Suprapubic skin (tissue), 4 donors: ENCODE measurements at regions not wholly inside any gene's neighbourhood (a gene's known extent, or its start where the extent isn't known, plus 50 kb on each side); places are given as distances from the start of the nearest gene placed in this dataset.

Source experiments
- DNase-seq, 2 donors: peaks; one replicate each; pipeline ENCODE4 v3.0.0-alpha.2; 2019; ENCODE audit warnings: low spot score in 2 of 2
- H3K27ac ChIP-seq: fragments of 200-600 bp; sonication (generic); one replicate; pipeline ENCODE4 v1.5.1; 2019
- H3K27me3 ChIP-seq: fragments of 200-600 bp; sonication (generic); one replicate; pipeline ENCODE4 v1.5.1; 2019
- H3K36me3 ChIP-seq: fragments of 200-600 bp; sonication (generic); one replicate; pipeline ENCODE4 v1.5.1; 2019
- H3K4me1 ChIP-seq: fragments of 200-600 bp; sonication (generic); one replicate; pipeline ENCODE4 v1.5.1; 2019
- H3K4me3 ChIP-seq: fragments of 200-600 bp; sonication (generic); one replicate; pipeline ENCODE4 v1.5.1; 2019; ENCODE audit warnings: mild to moderate bottlenecking
- H3K9me3 ChIP-seq: fragments of 200-600 bp; sonication (generic); one replicate; pipeline ENCODE4 v1.5.1; 2019
- EP300 ChIP-seq: sonication (generic); formaldehyde crosslinking; IDR thresholded peaks from one replicate; pipeline ENCODE4 v1.6.1; 2017; ENCODE audit warnings: antibody characterized with exemption
- POLR2A ChIP-seq, 2 donors: fragments of 450-650 bp; IDR thresholded peaks; one replicate each; pipeline ENCODE4 v1.6.1; 2017; ENCODE audit warnings: antibody characterized with exemption in 2 of 2, mild to moderate bottlenecking in 2 of 2, moderate library complexity in 2 of 2
- POLR2AphosphoS5 ChIP-seq, 3 donors: sonication (generic); formaldehyde crosslinking; IDR thresholded peaks; one replicate each; pipeline ENCODE4 v1.6.1; 2017; ENCODE audit warnings: antibody characterized with exemption in 3 of 3
- WGBS: methylation state at CpG from one replicate; pipeline ENCODE4 v1.1.5; 2018; 5-methylcytosine and 5-hydroxymethylcytosine counted together
- TF ChIP-seq, protein P1 (sequence below), 2 donors: fragments of 200-600 bp in 1 of 2; fragments of 450-650 bp in 1 of 2; sonication (generic) in 1 of 2; IDR thresholded peaks; one replicate each; pipeline ENCODE4 v1.5.1; 2016 to 2019; ENCODE audit warnings: antibody characterized with exemption in 2 of 2, mild to moderate bottlenecking in 1 of 2, moderate library complexity in 1 of 2

DNA sequence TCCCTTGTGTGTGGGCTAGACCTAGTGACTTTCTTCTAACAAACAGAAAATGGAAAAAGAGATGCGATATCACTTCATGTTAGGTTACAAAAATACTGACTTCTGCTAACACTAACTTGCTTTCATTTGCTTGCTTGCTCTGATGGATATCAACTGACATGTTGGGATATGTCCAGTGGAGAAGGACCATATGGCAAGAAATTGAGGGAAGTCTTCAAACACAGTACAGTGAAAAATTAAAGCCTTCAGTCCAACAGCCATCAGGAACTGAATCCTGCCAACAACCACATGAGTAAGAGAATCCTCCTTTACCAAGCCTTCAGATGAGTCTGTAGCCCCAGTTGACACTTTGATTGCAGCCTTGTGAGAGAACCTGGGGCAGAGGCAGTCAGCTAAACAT lies 143.9 kb downstream of the MAIP1 start:
- DNase-seq = no peak
- no peaks in the 10 kb centered on the region for H3K9me3 ChIP-seq
- 96% methylated on average over 1 of the region's 1 CpG for WGBS
- H3K4me1 ChIP-seq = no peaks in the 10 kb centered on the region
- TF ChIP-seq POLR2AphosphoS5 (IDR thresholded peaks at IDR 0.05) (no peak), POLR2A (IDR thresholded peaks at IDR 0.05) (no peak), EP300 (no peak)
- TF ChIP-seq, protein P1, sequence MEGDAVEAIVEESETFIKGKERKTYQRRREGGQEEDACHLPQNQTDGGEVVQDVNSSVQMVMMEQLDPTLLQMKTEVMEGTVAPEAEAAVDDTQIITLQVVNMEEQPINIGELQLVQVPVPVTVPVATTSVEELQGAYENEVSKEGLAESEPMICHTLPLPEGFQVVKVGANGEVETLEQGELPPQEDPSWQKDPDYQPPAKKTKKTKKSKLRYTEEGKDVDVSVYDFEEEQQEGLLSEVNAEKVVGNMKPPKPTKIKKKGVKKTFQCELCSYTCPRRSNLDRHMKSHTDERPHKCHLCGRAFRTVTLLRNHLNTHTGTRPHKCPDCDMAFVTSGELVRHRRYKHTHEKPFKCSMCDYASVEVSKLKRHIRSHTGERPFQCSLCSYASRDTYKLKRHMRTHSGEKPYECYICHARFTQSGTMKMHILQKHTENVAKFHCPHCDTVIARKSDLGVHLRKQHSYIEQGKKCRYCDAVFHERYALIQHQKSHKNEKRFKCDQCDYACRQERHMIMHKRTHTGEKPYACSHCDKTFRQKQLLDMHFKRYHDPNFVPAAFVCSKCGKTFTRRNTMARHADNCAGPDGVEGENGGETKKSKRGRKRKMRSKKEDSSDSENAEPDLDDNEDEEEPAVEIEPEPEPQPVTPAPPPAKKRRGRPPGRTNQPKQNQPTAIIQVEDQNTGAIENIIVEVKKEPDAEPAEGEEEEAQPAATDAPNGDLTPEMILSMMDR (IDR thresholded peaks at IDR 0.05) = no peak
- no peaks in the 10 kb centered on the region for H3K36me3 ChIP-seq
- H3K27ac ChIP-seq = no peak overlapping the region
- H3K27me3 ChIP-seq = no peaks in the 10 kb centered on the region
- H3K4me3 ChIP-seq = no peak overlapping the region

DNA sequence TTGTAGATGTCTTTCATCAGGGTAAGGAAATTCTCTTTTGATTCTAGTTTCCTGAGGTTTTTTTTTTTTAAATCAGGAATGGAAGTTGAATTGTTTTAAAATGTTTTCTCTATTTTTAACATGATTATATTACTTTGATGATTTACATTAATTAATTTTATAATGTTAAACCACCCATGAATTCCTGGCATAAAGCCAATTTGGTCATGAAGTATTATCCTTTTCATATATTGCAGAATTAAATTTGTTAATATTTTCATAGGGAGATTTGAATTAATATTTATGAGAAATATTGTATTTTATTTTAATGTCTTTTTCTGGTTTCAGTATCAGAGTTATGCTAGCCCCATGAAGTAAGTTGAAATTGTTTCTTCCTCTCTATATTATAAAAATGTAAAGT lies 144.6 kb downstream of the MAIP1 start:
- Histone ChIP-seq H3K27ac (no peak overlapping the region), H3K4me3 (no peak overlapping the region), H3K27me3 (no peaks in the 10 kb centered on the region), H3K9me3 (no peaks in the 10 kb centered on the region), H3K4me1 (no peaks in the 10 kb centered on the region), H3K36me3 (no peaks in the 10 kb centered on the region)
- DNase-seq = no peak
- TF ChIP-seq, protein P1 (IDR thresholded peaks at IDR 0.05) = no peak
- TF ChIP-seq EP300 = no peak
- no peak for TF ChIP-seq POLR2AphosphoS5 (IDR thresholded peaks at IDR 0.05)
- TF ChIP-seq POLR2A (IDR thresholded peaks at IDR 0.05) = no peak

DNA sequence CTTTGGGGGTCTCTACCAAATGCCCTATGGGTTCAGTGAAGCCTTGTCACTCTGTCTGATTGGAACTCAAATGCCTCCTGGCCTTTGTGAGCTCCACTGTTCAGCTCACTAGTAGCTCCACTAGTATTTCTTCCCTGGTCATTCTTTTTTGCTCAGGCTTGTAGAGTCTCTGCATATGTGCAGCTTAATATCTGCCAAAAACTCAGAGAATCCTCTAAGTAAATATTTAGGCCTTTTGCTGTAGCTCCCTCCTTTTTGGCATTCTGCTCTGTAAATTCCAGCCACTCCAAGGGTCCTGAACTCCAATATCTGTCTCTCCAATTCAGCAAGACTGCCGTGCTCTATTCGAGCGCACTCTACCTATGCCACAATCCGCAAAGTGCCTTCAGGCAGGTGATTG lies 146.5 kb downstream of the MAIP1 start:
- Histone ChIP-seq H3K27ac (no peak overlapping the region), H3K36me3 (no peaks in the 10 kb centered on the region), H3K27me3 (no peaks in the 10 kb centered on the region), H3K4me1 (no peaks in the 10 kb centered on the region), H3K4me3 (no peak overlapping the region), H3K9me3 (no peaks in the 10 kb centered on the region)
- DNase-seq = no peak
- WGBS = 89% methylated on average over 4 of the region's 4 CpGs
- TF ChIP-seq POLR2A (IDR thresholded peaks at IDR 0.05) = no peak
- TF ChIP-seq EP300 = no peak
- TF ChIP-seq POLR2AphosphoS5 (IDR thresholded peaks at IDR 0.05) = no peak
- TF ChIP-seq, protein P1 (IDR thresholded peaks at IDR 0.05) = no peak

DNA sequence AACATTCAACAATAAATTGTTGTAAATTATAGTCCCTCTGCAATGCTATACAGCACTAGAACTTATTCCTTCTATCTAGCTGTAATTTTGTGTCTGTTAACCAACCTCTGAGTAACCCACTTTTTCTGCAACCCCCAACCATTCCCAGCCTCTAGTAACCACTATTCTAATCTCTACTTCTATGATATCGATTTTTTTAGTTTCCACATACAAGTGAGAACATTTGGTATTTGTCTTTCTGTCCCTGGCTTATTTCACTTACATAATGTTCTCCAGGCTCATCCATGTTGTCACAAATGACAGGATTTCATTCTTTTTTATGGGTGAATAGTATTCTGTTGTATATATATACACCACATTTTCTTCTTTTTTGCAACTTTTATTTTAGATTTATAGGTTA lies 147.6 kb downstream of the MAIP1 start:
- Histone ChIP-seq H3K9me3 (no peaks in the 10 kb centered on the region), H3K36me3 (no peaks in the 10 kb centered on the region), H3K4me3 (no peak overlapping the region), H3K27me3 (no peaks in the 10 kb centered on the region), H3K4me1 (no peaks in the 10 kb centered on the region), H3K27ac (no peak overlapping the region)
- WGBS = 88% methylated on average over 1 of the region's 1 CpG
- no peak for DNase-seq
- no peak for TF ChIP-seq POLR2AphosphoS5 (IDR thresholded peaks at IDR 0.05)
- no peak for TF ChIP-seq POLR2A (IDR thresholded peaks at IDR 0.05)
- no peak for TF ChIP-seq EP300

DNA sequence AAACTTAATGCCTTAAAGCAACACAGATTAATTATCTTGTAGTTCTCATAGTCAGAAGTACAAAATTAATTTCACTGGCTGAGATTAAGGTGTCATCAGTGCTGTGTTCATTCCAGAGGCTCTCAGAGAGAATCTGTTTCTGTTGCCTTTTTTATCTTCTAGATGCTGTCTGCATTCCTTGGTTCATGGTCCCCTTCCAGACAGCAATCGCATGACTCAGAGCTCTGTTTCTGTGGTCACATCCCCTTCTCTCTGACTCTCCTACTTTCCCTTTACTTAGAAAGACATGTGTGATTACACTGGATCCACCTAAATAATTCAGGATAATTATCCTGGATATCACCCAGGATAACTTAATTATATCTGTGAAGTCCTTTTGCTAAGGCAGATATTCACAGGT lies 148.6 kb downstream of the MAIP1 start:
- Histone ChIP-seq H3K4me3 (no peak overlapping the region), H3K27ac (no peak overlapping the region), H3K4me1 (no peaks in the 10 kb centered on the region), H3K27me3 (no peaks in the 10 kb centered on the region), H3K9me3 (no peaks in the 10 kb centered on the region), H3K36me3 (no peaks in the 10 kb centered on the region)
- no peak for DNase-seq
- no peak for TF ChIP-seq POLR2AphosphoS5 (IDR thresholded peaks at IDR 0.05)
- WGBS = 73% methylated on average over 1 of the region's 1 CpG

DNA sequence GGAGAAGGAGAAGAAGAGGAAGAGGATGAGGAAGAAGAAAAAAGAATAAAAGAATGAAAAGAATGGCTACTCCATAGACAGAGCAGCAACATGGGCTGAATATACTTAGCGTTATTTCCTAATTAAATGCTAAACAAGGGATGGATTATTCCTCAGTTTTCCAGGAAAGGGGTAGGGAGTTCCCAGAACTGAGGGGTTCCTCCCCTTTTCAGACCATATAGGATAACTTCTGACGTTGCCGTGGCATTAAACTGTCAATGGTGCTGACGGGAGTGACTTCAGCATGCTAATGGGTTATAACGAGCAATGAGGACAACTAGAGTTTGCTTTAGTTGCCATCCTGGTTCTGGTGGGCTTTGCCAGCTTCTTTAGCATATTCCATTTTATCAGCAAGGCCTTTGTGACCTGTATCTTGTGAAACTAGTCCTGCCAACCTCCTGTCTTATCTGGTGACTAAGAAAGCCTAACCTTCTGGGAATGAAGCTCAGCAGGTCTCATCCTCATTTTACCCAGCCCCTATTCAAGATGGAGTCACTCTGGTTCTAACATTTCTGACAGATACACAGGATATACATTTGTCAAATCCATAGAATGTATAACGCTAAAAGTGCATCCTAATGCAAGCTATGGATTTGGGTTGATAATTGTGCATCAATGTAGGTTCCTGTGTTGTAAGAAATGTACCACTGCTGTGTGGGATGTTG lies 152.3 kb downstream of the MAIP1 start:
- Histone ChIP-seq H3K27ac (no peak overlapping the region), H3K27me3 (peaks cover 2% of the 10 kb centered on the region), H3K9me3 (no peaks in the 10 kb centered on the region), H3K4me3 (no peak overlapping the region), H3K36me3 (no peaks in the 10 kb centered on the region), H3K4me1 (no peaks in the 10 kb centered on the region)
- TF ChIP-seq EP300 = no peak
- TF ChIP-seq, protein P1 (IDR thresholded peaks at IDR 0.05) = no peak
- no peak for TF ChIP-seq POLR2A (IDR thresholded peaks at IDR 0.05)
- no peak for TF ChIP-seq POLR2AphosphoS5 (IDR thresholded peaks at IDR 0.05)
- 88% methylated on average over 6 of the region's 6 CpGs for WGBS
- DNase-seq = no peak
